NCI-H82 (cell line): ENCODE measurements at regions not wholly inside any gene's neighbourhood (a gene's known extent, or its start where the extent isn't known, plus 50 kb on each side); places are given as distances from the start of the nearest gene placed in this dataset.

Source experiments
- DNase-seq: peaks from one replicate; lab custom pipeline; 2025; lab: John Stamatoyannopoulos, UW

DNA sequence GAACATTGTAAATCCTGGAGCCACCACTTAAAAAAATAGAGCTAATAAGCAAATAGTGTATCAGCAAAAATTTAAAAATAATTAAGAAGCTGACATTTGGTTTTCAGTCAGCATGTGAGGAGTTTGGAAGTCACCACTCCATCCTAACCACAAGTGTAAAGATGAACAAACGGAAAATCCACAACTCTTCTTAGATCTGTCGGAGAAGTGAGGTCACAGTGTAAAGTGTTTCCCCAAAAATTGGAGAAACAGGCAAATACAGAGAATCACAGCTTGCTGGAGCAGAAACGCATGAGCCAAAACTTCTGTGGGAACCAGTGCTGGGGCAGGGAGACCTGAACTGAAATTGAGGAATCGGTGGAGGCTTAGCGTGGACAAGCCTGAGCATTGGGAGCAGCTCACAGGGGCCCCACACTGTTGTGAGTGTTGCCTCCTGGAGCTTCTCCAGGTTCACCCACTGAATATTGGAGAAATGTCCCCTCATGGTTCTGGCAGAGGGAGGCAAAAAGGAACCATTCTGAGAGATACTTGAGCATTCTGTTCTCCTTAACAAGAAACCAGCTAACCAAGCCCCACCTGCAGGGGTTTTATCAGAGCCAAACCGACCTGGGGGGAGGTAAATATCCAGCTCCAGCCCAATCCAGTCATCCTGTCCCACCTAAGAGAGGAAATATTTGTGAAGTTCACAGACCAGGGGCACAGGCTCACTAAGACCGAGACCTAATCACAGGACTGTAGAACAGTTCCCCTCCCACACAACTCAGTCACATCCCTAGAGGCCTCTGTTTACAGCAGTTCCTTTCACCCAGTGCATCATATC, 192.0 kb downstream of the ERMARD start:
- DNase-seq: no peak

DNA sequence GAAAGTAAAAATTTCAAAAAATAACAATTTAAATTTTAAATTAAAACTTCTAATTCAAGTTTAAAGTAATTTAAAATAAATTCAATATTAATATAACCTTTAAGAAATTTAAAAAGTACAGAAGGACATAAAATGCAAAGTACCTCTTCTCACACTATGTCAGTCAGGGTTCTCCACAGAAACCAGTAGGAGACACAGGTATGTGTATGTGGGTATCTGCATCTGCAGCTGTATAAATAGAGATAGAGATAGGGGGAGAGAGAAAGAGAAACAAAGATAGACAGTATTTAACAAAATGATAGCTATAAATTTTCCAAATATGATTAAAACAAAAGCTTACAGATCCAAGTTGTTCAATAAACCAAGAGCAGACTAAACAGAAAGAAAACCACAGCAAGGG, 190.8 kb downstream of the ERMARD start:
- DNase-seq: no peak

DNA sequence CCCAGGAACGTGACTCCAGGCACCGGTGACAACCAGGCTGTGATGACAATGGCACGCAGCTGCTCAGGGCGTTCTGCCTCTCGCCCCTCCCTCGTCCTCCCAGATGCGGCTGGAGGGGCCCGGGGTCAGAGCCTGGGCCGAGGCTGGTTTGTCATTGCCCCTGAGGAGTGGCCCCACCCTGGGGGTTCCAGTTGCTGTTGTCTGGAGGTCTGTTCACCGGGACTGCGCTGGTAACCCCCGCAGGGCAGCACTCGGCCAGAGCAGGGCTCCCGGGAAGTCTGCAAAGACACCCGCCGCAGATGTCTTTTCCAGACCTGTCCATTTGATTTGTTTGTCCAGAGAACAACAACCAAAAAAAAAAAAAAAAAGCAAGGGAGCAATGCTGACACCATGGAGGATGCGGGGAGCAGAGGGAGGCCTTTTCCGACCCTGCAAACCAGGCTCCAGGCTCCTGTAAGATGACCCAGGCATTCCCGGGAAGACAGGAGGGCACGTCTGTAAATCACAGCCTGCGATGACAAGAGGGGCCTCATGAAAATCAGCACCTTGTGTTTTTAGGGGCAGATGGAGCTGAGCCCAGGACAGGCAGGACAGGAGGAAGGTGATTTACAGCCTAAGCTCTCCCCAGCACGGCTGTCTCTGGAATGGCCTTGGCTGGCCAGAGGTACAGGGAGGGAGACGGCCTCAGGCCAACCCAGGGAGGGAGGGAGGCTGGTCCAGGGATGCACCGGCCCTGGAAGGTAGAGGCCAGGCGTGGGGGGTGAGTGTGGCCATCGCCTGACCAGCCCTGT, 189.3 kb downstream of the ERMARD start:
- DNase-seq: no peak

DNA sequence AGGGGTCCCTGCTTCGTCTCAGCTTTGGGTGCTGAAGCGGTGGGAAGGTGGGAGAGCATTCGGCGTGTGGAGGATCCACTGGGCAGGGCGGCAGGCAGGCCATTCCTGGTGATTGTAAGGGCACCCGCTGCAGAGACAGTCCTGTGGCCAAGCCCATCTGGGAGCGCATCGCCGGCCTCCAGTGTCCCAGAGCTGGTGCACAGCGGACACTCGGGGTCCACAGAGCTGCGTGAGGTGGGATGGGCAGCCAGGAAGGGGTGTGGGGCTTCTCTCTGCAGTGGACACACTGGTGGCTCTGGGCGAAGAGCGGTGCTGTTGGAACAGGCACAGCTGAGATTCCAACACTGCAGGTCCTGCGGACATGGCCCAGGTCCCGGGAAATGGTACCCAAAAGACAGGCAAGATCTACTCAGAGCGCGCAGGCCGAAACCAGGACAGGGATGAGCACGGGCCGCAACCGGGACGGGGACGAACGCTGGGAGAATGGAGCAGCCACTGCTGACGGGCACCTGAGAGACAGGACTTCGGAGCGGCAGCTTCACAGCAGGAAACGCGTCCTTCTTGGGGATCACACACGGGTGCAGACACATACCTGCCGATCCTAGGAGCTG, 188.2 kb downstream of the ERMARD start:
- DNase-seq: no peak

DNA sequence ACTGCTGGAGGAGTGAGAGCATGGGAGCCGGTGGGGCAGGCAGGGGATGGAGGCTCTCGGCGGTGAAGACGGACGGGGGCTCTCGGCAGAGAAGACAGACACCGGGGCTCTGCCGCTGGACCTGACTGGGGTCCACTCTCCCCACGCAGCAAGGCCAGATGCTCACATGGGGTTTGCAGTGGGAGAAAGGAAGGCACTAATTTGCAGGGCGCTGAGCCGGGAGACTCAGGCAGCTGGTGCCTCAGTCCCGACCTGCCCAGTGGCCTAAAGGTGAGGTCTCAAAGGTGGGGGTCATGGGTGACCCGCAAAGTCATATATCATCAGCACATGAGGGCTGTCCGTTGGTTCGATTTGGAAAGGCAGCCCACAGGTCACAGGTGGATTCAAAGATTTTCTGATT, 187.3 kb downstream of the ERMARD start:
- no peak for DNase-seq

DNA sequence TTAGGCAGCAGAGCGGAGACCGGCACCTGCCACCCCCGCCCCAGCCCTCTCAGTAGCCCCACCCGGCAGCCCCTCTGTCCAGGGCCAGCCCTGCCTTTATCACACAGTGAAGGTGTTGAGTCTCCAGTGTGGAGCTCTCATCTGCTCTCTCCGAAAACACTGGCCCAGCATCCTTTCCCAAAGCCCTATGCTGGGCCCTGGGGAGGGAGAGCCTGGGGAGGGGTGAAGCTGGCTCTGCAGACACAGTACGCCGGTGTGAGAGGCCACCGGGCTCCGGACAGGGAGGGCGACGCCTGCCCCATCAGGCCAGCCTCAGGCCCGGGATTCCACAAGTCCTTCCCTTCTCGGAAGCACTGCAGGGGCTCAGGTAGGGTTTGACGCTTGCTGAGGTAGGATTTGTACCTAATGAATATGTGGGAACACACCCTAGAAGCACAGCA, 186.9 kb downstream of the ERMARD start:
- no peak for DNase-seq

DNA sequence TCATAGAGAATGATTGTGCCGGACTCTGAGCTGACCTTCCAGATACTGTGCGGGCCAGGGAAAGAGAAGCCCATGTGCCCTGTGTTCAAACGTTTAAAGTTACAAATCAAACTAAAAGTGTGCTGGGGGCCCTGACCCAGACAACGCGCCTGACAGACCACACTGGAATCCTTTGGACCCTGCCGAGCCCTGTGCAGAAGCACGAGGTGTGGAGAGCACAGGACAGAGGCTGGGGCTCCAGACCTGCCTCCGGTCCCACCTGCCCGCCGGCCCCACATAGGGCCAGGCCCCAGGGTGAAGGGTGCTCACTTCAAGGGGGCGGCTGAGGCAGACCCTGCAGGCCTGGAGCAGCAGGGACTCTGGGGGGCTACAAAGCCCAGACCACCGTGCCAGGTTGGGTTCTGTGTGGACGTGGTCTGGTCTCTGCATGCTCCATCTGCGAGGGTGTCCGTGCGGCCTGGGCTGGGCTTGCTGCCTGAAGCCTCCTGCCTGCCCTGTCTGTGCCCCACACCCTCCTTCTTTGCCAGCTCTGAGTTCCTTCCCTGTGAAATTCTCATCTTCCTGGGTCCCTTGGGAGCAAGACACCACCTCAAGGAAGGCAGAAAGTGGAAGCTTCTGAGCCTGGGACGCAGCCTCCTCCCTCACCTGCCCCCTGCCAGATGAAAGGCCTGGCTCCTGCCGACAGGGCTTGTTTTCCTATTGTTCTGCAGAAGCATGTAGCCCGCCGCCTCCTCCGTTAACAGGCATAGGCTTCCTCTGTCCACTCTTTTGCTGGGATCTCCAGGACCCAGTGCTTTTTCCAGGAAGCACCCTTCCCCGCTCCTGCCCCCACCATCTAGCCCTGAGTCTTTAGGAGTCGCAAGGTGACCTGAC, 186.2 kb downstream of the ERMARD start:
- DNase-seq: no peak

DNA sequence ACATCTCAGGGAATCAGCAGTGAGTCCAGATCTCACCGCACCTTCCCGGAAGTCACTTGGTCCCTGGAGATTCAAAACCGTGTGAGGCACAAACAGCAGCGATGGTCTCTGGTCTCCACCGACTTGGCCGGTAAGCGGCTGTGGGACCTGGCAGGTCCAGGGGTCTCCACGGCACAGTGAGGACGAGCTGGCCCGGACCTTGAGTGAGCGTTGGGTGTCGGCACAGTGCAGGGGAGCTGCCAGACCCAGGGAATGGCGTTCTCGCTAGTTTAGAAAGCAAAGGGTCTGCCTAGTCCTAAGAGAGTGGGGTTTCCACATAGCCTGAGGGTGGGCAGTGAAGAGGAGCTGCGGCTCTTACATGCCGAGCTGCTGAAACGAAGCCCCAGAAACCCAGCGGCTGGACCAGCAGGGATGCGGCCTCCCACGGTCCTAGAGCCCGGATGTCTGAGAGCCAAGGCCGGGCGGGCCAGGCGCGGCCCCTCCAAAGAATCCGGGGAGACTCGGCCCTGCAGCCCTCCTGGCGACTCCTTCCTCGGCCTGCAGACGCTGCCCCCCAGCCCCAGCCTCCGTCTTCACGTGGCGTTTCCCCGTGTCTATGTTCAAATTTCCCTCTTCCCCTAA, 185.0 kb downstream of the ERMARD start:
- no peak for DNase-seq

DNA sequence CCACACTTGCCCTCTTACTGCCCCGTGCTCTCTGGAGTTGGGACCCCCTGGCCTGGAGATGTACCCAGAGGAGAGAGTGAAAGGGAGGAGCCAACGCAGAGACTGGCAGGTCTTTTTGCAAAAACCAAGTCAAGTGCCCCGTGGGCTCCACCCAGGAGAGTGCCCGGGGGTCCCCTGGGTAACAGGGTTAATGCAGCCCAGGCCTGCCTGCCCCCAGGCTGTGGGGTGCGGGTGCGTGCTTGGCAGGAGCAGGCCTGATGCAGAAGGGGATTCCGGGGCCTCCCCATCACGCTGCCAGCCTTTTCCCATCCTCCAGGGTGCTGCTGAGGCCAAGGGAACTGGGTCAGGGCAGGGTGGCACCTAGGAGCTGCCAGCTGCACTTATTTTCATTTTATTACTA, 184.4 kb downstream of the ERMARD start:
- no peak for DNase-seq

DNA sequence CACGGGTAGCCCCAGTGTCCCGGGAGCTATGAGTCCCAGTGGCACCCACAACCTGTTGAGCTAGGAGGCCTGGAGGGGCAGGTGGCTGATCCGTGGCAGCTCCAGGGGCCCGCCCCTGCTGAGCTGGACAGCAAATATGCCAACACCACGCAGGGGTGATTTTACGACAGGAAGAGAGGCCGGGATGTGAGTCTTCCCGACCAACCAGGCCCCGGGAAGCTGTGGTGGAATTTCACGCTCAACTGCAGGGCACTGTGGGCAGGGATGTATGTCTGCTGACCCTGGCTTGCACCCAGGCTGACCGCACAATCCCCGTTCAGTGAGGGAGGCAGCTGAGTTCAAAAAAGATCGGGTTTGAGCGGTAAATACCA, 183.9 kb downstream of the ERMARD start:
- DNase-seq: no peak

DNA sequence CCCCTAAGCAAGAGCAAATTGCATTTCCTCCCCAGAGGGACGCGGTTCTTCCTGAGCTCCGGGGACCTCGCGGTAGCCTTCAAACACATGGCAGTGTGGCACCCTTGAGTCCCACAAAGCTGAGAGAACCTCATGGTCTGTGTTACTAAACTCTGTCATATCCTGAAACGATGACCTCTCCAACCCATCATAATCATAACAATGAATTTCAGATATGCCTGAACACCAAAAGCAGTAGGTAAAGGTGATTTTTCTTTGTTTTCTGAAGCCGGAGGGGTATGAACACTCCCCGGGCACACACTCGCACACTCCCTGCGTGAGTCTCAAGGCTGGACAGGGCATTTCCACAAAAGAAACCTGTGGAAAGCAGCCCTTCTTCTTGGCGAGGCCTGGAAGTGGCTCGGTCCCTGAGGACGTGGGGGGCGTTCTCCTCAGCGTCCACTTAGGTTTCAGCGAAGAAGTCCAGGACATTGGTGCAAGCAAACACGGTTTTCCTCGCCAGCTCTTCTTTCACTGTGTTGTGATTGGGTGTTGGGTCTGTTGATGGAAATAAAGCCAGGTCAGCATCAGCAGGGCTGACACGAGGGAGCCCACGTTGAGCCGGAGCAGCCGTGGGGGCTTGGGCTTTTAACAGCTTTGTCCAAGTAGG, 183.4 kb downstream of the ERMARD start:
- DNase-seq: no peak

DNA sequence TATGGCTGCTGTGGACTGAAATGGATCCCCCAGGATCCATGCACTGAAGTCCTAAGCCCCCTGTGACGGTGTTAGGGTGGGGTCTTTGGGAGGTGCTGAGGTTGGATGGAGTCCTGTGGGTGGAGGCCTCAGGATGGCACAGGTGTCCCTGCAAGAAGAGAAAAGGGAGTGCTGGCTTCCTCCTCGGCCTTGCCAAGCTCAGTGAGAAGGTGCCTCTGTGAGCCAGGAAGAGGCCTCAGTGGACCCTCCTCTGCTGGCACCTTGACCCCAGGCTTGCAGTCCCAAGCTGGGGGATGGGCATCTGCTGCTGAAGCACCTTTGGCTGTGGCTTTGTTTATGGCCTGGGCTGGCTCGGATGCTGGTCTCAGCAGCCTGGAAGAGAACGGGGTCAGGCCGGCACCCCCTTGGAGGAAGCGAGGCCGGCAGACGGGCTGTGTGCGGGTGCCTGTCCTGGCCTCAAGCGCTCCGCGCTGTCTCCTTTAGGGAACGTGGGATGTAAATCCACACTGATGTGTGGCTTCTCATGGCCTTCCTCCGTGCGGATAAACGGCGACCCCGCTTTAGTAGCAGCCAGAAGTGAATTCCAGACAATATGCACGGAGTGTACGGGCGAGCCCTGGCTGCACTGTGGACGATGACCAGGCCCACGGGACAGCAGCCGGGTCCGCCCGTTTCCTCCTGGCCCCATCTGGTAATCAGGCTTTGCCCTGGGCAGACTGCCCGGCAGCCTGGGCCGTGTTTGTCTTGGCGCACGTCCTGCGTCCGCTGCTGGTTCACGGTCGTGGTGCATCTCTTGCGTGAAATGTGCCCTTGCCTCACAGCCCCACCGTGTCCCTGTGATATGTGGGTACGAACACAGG, 182.6 kb downstream of the ERMARD start:
- no peak for DNase-seq

DNA sequence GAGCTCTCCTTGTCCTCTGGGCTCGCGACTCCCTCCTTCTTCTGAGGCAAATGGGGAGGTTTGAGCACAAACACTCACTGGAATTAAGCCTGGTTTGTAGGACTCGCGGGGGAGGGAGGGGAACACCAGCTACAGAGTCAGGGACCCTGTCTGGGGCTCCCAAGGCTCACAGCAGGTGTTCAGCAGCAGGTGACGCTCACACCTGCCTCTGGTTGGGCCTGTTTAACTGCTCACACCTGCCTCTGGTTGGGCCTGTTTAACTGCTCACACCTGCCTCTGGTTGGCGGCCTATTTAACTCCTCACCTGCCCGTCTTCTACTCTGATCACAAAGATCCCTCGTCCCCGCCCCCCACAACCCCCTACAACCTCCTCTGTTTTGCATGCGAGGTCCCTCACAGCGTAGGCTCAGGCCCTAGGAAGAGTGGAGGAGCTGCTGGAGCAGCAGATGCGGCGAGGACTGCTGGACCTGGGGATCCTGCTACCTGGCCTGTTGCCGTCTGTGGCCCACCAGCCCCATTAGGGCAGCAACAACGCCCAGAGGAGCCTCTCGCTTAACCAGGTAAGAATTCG, 181.9 kb downstream of the ERMARD start:
- no peak for DNase-seq

DNA sequence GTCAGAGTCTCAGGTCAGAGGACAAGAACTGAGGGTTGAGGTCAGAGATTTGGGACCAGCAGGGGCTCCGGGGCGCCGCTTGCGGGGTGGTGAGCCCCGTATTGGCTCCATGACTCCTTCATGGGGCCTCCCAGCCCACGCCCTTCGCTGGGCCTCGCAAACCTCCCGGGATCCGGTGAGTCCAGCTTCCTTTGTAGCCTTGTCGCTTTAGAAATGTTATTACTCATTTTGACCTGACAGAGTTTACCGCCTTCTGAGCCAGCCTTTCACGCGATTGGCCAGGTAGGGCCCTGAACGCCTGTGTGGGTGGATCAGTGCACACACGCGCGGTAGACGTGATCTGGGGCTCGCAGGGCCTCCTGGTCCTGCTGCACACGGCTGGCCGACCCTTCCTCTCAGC, 181.1 kb downstream of the ERMARD start:
- no peak for DNase-seq

DNA sequence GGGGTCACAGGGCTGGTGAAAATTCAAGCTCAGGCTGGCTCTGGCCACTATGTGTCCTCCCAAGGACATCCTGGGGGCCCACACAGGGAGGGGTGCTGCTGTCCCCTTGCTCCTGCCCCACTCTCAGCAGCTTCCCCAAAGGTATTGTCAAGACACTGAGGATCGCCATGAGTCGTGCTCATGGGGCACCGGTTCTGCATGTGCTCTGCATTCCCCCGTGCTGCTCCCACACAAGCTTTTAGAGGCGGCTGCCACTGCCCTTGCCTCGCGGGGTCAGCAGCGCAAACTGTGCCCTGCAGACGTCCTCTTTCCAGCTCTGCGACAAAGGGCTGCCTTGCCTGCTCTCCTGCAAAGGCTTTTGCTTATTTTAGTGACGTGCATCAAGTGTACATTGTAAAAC, 179.8 kb downstream of the ERMARD start:
- DNase-seq: no peak

DNA sequence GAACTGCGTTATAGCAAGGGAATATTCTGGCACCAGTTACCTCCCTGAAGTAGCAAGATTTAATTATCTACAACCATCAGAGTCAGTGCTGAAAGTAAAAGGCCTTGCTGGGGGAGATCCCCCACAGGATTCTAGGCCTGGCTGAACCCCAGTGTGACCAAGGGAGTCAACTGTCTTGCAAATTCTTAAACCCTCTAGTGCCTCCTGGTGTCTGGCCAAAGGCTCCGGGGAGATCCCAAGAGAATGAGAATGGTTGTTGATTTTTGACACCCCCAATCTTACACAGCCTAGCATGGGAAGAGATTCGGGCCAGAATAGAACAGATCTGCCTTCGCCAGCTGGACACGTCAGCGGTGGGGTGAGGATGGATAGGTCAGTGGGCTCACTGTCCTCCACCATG, 179.4 kb downstream of the ERMARD start:
- DNase-seq: no peak

DNA sequence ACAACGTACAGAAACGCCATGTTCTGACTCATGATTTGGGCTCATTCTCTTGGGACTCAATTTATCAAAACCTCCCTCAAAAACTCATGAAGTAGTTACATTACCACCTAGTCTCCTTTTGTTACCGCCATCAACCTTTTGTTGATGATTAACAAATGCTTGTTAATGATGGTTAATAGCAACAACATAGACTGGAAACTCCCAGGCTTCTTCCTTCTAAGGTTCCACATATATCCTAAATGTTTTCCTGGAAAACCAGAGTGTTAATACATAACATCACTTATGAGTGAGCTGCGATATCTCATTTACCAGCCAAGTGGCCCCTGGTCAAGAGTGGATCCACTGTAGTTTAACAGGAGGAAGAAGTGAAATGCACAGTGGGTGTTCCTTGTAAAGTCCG, 176.3 kb downstream of the ERMARD start:
- no peak for DNase-seq

DNA sequence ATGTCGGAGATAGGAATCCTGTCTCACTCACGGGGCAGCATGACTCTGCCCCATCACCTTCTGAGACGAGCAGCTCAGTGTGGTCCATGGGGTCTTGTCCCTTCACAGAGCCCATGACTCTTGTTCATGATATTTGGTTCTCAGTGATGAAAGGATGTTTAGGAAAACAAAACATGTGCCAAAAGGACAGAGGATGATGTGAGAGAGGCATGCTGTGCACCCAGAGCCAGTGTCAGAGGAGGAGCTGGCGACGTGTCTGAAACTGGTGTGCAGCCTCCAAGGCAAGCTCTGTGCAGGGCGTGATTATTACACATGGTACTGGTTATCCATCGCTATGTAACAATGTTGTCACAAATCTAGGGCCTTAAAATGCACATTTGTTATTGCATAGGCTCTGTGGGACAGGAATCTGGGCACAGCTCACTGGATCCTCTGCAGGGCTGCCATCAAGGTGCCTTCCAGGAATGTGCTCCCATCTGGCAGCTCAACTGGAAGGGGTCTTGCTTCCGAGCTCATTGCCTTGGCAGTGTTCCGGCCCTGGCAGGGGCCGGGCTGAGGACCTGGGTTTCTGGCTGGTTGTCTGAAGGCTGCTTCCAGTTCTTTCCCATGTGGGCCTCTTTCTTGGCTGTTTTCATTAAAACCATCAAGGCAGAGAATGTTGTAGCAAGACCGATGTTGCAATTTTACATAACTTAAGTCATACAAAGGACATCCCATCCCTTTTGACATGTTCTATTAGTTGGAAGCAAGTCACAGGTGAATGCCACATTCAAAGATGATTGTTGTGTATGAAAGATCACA, 175.4 kb downstream of the ERMARD start:
- DNase-seq: no peak
